HepG2 (cell line): ENCODE measurements at regions not wholly inside any gene's neighbourhood (a gene's known extent, or its start where the extent isn't known, plus 50 kb on each side); places are given as distances from the start of the nearest gene placed in this dataset.

Source experiments
- CREBL2 ChIP-seq: sonication (generic); formaldehyde crosslinking; IDR thresholded peaks from 2 replicates; pipeline ENCODE4 v1.8.1; 2023; ENCODE audit warnings: missing genetic modification reagents, mild to moderate bottlenecking, borderline replicate concordance
- GMEB2 ChIP-seq: IDR thresholded peaks from 2 replicates; pipeline ENCODE4 v1.6.1; 2016; ENCODE audit warnings: missing biosample characterization, missing genetic modification reagents, low read depth
- PAX8 ChIP-seq: sonication (generic); formaldehyde crosslinking; IDR thresholded peaks from 2 replicates; pipeline ENCODE4 v1.8.0; 2022; ENCODE audit warnings: mild to moderate bottlenecking, missing genetic modification reagents, borderline replicate concordance
- SIN3A ChIP-seq: IDR thresholded peaks from 2 replicates; pipeline ENCODE4 v1.6.1; 2011; ENCODE audit warnings: low read depth, mild to moderate bottlenecking, control low read depth, low read length, borderline replicate concordance
- USF2 ChIP-seq, 2 experiments: sonication (generic) in 1 of 2; formaldehyde crosslinking in 1 of 2; IDR thresholded peaks; 2 replicates each; pipeline versions ENCODE4 v1.5.1 to v1.6.1; 2011 to 2020; ENCODE audit warnings: borderline replicate concordance in 1 of 2, low read depth in 1 of 2, low read length in 1 of 2, mild to moderate bottlenecking in 1 of 2, missing genetic modification reagents in 1 of 2, moderate library complexity in 1 of 2
- ZNF18 ChIP-seq: sonication (generic); formaldehyde crosslinking; IDR thresholded peaks from 2 replicates; pipeline ENCODE4 v1.8.0; 2022; ENCODE audit warnings: mild to moderate bottlenecking, missing genetic modification reagents; ENCODE audit not compliant: insufficient replicate concordance
- ZNF747 ChIP-seq: sonication (generic); formaldehyde crosslinking; IDR thresholded peaks from 2 replicates; pipeline ENCODE4 v1.8.1; 2023; ENCODE audit warnings: missing genetic modification reagents, mild to moderate bottlenecking, borderline replicate concordance

- TF ChIP-seq SIN3A (no peak), USF2 (IDR thresholded peaks at IDR 0.05; ENCODE audit: low read depth, low read length) (no peak), USF2 (CRISPR knock-in tag; IDR thresholded peaks at IDR 0.05; ENCODE audit: borderline replicate concordance) (no peak), PAX8 (CRISPR knock-in tag) (no peak), GMEB2 (CRISPR knock-in tag) (no peak), ZNF747 (CRISPR knock-in tag) (no peak), CREBL2 (CRISPR knock-in tag) (no peak), ZNF18 (CRISPR knock-in tag) (no peak)
Observed at GRCh38 chr6:4262526-4262925, 127.2 kb upstream of the ECI2 start.
